GM12801 (cell line): ENCODE measurements at regions not wholly inside any gene's neighbourhood (a gene's known extent, or its start where the extent isn't known, plus 50 kb on each side); places are given as distances from the start of the nearest gene placed in this dataset.

Experiments
- CTCF ChIP-seq: IDR thresholded peaks from one replicate; pipeline ENCODE4 v1.5.1; 2011; ENCODE audit warnings: control low read depth; ENCODE audit not compliant: insufficient read length; ENCODE audit errors: extremely low read depth

- no peak for TF ChIP-seq CTCF
Measured at GRCh38 chr6:86782328-86782727, 155.0 kb upstream of the HTR1E start.

GRCh38 chr6:86780923-86781322 lies 156.4 kb upstream of the HTR1E start:
- no peak for TF ChIP-seq CTCF

- no peak for TF ChIP-seq CTCF
Measured at GRCh38 chr6:86775893-86776292, 161.4 kb upstream of the HTR1E start.

GRCh38 chr6:86765211-86765610 lies 172.1 kb upstream of the HTR1E start:
- no peak for TF ChIP-seq CTCF

- TF ChIP-seq CTCF: no peak
Measured at GRCh38 chr6:86756640-86757229, 180.6 kb upstream of the HTR1E start.

- TF ChIP-seq CTCF: no peak
Measured at GRCh38 chr6:86744048-86744447, 193.3 kb upstream of the HTR1E start.

GRCh38 chr6:86738078-86738477 lies 199.2 kb upstream of the HTR1E start:
- no peak for TF ChIP-seq CTCF

GRCh38 chr6:86730216-86730615 lies 207.1 kb upstream of the HTR1E start:
- no peak for TF ChIP-seq CTCF
